ENCODE measurements at regions not wholly inside any gene's neighbourhood (a gene's known extent, or its start where the extent isn't known, plus 50 kb on each side); places are given as distances from the start of the nearest gene placed in this dataset.

DNA sequence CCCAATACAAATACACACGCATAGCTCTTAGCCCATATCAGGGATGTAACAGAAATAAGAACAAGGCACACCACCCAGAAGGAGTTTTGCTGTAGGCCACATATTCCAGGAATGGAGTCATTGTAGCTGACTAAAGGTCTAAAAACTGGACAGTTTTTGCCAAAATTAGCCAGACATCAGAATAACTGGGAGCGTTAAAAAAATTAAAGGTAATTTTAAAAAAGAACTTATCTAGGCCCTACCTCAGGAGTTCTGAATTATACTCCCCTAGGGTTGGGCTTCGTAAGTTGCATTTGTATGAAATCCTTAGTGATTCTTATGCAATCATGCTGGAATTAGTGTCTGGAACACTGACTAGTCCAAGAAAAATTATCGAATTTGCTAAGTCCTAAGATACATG, 987.7 kb downstream of the GALC start:
- TF ChIP-seq, protein P1, sequence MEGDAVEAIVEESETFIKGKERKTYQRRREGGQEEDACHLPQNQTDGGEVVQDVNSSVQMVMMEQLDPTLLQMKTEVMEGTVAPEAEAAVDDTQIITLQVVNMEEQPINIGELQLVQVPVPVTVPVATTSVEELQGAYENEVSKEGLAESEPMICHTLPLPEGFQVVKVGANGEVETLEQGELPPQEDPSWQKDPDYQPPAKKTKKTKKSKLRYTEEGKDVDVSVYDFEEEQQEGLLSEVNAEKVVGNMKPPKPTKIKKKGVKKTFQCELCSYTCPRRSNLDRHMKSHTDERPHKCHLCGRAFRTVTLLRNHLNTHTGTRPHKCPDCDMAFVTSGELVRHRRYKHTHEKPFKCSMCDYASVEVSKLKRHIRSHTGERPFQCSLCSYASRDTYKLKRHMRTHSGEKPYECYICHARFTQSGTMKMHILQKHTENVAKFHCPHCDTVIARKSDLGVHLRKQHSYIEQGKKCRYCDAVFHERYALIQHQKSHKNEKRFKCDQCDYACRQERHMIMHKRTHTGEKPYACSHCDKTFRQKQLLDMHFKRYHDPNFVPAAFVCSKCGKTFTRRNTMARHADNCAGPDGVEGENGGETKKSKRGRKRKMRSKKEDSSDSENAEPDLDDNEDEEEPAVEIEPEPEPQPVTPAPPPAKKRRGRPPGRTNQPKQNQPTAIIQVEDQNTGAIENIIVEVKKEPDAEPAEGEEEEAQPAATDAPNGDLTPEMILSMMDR (IDR thresholded peaks at IDR 0.05) = no peak

DNA sequence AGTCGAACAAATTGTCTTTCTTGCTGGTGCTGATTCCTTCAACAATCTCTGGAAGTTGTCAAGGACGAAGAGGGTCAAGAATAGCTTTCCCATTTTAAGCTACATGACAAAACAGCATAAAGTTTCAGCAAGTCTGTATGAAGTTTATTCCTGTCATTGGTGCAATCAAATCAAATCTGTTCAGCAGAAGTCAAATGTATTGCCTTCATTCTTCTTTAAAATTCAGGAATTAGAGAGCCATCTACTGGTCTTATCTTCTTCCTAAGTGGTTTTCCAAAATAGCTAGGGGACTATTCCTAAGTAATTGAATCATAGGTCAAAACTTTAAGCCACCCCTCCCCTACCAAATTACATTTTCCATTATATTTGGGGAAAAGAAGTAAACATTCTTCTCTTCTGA, 990.2 kb downstream of the GALC start:
- TF ChIP-seq, protein P1 (IDR thresholded peaks at IDR 0.05) = no peak

DNA sequence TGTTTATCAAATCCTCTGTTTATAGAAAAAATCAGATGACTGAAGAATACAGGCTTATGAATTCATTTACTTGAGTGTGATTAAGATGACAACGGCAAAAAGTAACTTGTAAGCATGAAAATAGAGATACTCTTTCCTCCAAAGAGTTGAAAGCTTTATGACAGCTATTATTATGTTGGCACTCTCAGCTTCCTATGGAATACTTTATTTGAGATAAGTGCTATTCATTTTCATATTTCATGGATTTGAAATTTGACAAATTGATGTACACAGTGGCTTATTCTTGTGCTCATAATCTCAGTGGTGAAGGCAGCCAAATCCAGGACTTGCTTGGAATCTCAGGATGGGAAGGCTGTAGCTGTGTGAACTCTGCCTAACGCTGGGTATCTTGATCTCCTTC, 991.6 kb downstream of the GALC start:
- TF ChIP-seq, protein P1 (IDR thresholded peaks at IDR 0.05) = no peak

DNA sequence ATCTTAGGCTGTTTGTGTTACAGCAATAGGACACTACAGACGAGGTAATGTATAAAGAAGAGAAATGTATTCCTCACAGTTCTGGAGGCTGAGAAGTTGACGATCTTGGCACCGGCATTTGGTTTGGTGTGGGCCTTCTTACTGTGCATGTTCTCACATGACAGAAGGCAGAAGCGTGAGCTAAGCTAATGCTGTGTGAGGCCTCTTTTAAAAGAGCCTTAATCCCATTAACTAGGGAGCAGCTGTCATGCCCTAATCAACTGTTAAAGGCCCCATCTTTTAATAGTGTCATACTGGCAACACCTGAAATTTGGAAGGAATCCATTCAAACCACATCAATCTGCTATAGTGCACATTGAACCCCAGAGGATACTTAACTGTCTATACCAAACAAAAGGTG, 992.9 kb downstream of the GALC start:
- TF ChIP-seq, protein P1 (IDR thresholded peaks at IDR 0.05) = no peak

DNA sequence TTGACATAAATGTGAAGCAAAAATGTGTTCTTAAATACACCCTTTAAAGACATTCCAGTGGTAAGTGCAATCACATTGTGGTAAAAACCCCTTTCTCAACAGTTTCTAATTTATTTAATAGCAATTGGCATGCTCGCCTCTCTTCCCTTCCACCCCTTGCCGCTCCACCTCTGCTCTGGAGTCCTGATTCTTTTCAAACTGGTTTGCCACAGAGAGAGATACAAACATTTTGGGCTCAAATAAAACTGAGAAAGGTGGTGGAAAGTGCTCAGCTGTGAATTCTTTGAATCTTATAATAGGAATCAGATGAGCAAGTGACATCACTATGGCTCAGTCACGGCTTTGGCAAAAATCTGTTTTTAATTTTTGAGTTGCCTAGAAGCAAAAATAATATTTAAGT, 993.9 kb downstream of the GALC start:
- TF ChIP-seq, protein P1 (IDR thresholded peaks at IDR 0.05) = no peak

DNA sequence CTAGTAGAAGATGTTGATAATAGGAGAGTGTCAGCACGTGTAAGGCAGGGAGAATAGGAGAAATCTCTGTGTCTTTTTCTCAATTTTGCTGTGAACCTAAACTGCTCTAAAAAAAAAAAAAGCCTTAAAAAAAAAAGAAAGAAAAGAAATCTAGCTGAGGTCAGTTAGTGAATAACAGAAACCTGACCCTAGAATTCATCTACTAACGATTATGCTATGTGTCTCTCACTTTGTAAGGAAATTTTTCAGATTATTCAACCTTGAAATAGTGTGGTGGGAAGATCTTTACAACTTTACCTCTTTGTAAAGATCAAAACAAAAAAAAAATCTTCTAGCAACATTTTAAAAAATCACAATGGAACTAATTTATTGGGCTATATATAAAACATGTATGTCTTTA, 995.7 kb downstream of the GALC start:
- TF ChIP-seq, protein P1 (IDR thresholded peaks at IDR 0.05) = no peak

DNA sequence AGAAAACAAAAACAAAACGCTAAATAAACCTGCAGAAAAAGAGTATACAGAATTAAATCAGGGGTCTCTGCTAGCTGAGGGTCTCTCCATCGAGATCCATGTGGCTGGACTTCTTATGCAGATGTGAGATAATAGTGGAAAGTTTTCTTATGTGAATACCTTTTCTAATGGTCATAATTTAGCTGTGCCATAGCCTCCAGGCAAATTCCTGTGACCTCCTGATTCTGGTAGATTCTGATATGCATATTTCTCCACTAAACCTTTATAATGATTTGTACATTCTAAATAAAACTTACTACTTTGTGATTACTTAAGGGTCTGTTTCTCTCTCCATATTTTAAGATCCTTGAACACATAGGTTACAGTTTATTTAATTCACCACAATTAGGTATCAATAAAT, 1002.6 kb downstream of the GALC start:
- TF ChIP-seq, protein P1 (IDR thresholded peaks at IDR 0.05) = no peak

DNA sequence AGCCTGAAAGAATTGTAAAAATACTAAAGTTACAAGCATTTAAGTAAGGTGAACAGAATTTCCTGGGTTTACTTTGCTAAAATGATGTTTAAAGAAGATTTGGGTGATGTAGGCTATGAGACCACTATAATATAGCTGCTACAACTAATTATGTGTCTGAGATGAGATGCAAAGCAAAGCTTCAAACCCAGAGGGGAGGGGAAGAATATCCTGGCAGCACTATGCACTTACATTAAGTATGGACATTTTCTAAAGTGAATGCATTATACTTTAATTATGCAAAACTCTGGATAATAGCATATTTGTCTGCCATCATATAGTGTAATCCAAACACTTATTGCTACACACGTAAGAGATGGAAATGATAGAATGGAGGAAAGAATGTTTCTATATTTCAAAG, 1003.7 kb downstream of the GALC start:
- TF ChIP-seq, protein P1 (IDR thresholded peaks at IDR 0.05) = no peak

All from LNCAP (cell line).